ENCODE measurements at regions not wholly inside any gene's neighbourhood (a gene's known extent, or its start where the extent isn't known, plus 50 kb on each side); places are given as distances from the start of the nearest gene placed in this dataset.

DNA sequence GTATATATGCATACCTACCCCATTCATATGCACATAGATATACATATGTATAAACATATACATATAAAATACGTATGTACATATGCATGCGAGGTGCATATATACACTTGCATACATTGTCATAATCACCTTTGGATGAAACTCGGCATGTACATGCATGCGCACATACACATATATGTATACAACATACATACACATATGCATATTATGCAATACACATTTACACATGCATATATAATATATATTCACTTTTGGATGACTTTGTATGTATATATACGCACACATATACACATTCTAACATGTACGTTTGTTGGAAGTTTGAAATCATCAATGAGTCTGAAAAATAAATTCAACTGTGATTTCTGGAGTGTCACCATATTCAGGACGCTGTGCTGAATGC lies 401.6 kb upstream of the TBX3 start:
- TF ChIP-seq, protein P1, sequence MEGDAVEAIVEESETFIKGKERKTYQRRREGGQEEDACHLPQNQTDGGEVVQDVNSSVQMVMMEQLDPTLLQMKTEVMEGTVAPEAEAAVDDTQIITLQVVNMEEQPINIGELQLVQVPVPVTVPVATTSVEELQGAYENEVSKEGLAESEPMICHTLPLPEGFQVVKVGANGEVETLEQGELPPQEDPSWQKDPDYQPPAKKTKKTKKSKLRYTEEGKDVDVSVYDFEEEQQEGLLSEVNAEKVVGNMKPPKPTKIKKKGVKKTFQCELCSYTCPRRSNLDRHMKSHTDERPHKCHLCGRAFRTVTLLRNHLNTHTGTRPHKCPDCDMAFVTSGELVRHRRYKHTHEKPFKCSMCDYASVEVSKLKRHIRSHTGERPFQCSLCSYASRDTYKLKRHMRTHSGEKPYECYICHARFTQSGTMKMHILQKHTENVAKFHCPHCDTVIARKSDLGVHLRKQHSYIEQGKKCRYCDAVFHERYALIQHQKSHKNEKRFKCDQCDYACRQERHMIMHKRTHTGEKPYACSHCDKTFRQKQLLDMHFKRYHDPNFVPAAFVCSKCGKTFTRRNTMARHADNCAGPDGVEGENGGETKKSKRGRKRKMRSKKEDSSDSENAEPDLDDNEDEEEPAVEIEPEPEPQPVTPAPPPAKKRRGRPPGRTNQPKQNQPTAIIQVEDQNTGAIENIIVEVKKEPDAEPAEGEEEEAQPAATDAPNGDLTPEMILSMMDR (IDR thresholded peaks at IDR 0.05), result no peak
- TF ChIP-seq EZH2 (IDR thresholded peaks at IDR 0.05), result no peak
